Suprapubic skin (tissue), 4 donors: ENCODE measurements at regions not wholly inside any gene's neighbourhood (a gene's known extent, or its start where the extent isn't known, plus 50 kb on each side); places are given as distances from the start of the nearest gene placed in this dataset.

Source experiments
- DNase-seq, 2 donors: peaks; one replicate each; pipeline ENCODE4 v3.0.0-alpha.2; 2019; ENCODE audit warnings: low spot score in 2 of 2
- H3K27ac ChIP-seq: fragments of 200-600 bp; sonication (generic); one replicate; pipeline ENCODE4 v1.5.1; 2019
- H3K27me3 ChIP-seq: fragments of 200-600 bp; sonication (generic); one replicate; pipeline ENCODE4 v1.5.1; 2019
- H3K36me3 ChIP-seq: fragments of 200-600 bp; sonication (generic); one replicate; pipeline ENCODE4 v1.5.1; 2019
- H3K4me1 ChIP-seq: fragments of 200-600 bp; sonication (generic); one replicate; pipeline ENCODE4 v1.5.1; 2019
- H3K4me3 ChIP-seq: fragments of 200-600 bp; sonication (generic); one replicate; pipeline ENCODE4 v1.5.1; 2019; ENCODE audit warnings: mild to moderate bottlenecking
- H3K9me3 ChIP-seq: fragments of 200-600 bp; sonication (generic); one replicate; pipeline ENCODE4 v1.5.1; 2019
- EP300 ChIP-seq: sonication (generic); formaldehyde crosslinking; IDR thresholded peaks from one replicate; pipeline ENCODE4 v1.6.1; 2017; ENCODE audit warnings: antibody characterized with exemption
- POLR2A ChIP-seq, 2 donors: fragments of 450-650 bp; IDR thresholded peaks; one replicate each; pipeline ENCODE4 v1.6.1; 2017; ENCODE audit warnings: antibody characterized with exemption in 2 of 2, mild to moderate bottlenecking in 2 of 2, moderate library complexity in 2 of 2
- POLR2AphosphoS5 ChIP-seq, 3 donors: sonication (generic); formaldehyde crosslinking; IDR thresholded peaks; one replicate each; pipeline ENCODE4 v1.6.1; 2017; ENCODE audit warnings: antibody characterized with exemption in 3 of 3
- WGBS: methylation state at CpG from one replicate; pipeline ENCODE4 v1.1.5; 2018; 5-methylcytosine and 5-hydroxymethylcytosine counted together
- TF ChIP-seq, protein P1 (sequence below), 2 donors: fragments of 200-600 bp in 1 of 2; fragments of 450-650 bp in 1 of 2; sonication (generic) in 1 of 2; IDR thresholded peaks; one replicate each; pipeline ENCODE4 v1.5.1; 2016 to 2019; ENCODE audit warnings: antibody characterized with exemption in 2 of 2, mild to moderate bottlenecking in 1 of 2, moderate library complexity in 1 of 2

DNA sequence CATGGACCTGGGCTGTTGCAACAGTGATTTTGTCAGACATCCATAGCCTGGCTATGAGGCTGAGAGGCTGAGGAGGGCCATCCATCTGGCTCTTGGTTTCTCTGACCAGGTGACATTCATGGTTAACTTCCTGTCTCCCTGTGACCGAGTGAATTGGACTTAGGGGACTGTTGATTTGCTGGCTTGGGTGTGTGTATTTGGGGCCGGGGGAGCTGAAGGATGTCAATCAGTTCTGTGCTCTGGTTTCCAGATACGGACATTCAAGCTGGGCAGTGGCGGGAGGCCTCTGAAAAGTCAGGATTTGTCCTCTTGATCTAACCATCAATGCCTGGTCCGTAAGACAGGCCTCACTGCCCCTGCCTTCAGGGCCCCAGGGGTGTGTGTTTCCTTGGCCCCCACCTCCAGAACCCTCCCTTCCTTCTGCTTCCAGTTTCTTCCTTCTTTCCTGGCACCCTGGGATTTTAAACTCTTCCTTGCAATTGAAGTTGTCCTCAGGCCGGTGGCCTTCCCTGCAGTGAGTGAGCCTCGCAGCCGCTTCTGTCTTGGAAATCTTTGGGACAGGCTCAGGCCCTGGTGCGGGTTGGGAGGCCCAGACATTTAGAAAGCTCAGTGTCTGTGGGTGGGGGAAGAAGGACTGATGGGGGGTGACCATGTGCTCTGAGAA lies 54.7 kb upstream of the HAAO start:
- Histone ChIP-seq H3K9me3 (no peaks in the 10 kb centered on the region), H3K4me1 (peaks cover 61% of the 10 kb centered on the region), H3K27ac (no peak overlapping the region), H3K36me3 (no peaks in the 10 kb centered on the region), H3K4me3 (no peak overlapping the region), H3K27me3 (no peaks in the 10 kb centered on the region)
- WGBS = 93% methylated on average over 9 of the region's 9 CpGs
- TF ChIP-seq POLR2AphosphoS5 (IDR thresholded peaks at IDR 0.05) (no peak), EP300 (no peak), POLR2A (IDR thresholded peaks at IDR 0.05) (no peak)
- TF ChIP-seq, protein P1, sequence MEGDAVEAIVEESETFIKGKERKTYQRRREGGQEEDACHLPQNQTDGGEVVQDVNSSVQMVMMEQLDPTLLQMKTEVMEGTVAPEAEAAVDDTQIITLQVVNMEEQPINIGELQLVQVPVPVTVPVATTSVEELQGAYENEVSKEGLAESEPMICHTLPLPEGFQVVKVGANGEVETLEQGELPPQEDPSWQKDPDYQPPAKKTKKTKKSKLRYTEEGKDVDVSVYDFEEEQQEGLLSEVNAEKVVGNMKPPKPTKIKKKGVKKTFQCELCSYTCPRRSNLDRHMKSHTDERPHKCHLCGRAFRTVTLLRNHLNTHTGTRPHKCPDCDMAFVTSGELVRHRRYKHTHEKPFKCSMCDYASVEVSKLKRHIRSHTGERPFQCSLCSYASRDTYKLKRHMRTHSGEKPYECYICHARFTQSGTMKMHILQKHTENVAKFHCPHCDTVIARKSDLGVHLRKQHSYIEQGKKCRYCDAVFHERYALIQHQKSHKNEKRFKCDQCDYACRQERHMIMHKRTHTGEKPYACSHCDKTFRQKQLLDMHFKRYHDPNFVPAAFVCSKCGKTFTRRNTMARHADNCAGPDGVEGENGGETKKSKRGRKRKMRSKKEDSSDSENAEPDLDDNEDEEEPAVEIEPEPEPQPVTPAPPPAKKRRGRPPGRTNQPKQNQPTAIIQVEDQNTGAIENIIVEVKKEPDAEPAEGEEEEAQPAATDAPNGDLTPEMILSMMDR (IDR thresholded peaks at IDR 0.05) = no peak
- DNase-seq = peak in 1 of 2 donors; percentile 56

DNA sequence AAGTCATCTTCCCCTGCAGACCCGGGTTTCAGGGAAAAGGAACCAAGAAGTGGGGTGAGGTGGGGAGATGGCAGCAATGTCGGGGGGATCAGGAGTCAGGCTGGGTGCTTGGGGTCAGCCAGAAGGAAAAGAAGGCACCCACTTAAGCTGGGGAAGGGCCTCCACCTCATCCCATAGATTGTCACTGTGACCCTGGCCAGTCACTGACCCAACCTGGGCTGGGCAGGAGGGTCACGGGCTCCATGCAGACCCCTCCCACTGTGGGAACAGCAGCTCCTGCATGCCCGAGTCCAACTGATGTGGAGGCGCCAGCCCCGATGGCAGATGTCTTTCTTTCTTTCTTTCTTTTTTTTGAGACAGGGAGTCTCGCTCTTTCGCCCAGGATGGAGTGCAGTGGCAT lies 53.6 kb upstream of the HAAO start:
- no peak for TF ChIP-seq POLR2AphosphoS5 (IDR thresholded peaks at IDR 0.05)
- TF ChIP-seq, protein P1 (IDR thresholded peaks at IDR 0.05) = no peak
- TF ChIP-seq EP300 = no peak
- no peak for TF ChIP-seq POLR2A (IDR thresholded peaks at IDR 0.05)
- Histone ChIP-seq H3K4me3 (no peak overlapping the region), H3K4me1 (peaks cover 57% of the 10 kb centered on the region), H3K27me3 (no peaks in the 10 kb centered on the region), H3K36me3 (no peaks in the 10 kb centered on the region), H3K9me3 (no peaks in the 10 kb centered on the region), H3K27ac (peak overlapping the region; percentile 68)
- DNase-seq = peak; percentile 52 to 62
- 76% methylated on average over 8 of the region's 8 CpGs for WGBS

DNA sequence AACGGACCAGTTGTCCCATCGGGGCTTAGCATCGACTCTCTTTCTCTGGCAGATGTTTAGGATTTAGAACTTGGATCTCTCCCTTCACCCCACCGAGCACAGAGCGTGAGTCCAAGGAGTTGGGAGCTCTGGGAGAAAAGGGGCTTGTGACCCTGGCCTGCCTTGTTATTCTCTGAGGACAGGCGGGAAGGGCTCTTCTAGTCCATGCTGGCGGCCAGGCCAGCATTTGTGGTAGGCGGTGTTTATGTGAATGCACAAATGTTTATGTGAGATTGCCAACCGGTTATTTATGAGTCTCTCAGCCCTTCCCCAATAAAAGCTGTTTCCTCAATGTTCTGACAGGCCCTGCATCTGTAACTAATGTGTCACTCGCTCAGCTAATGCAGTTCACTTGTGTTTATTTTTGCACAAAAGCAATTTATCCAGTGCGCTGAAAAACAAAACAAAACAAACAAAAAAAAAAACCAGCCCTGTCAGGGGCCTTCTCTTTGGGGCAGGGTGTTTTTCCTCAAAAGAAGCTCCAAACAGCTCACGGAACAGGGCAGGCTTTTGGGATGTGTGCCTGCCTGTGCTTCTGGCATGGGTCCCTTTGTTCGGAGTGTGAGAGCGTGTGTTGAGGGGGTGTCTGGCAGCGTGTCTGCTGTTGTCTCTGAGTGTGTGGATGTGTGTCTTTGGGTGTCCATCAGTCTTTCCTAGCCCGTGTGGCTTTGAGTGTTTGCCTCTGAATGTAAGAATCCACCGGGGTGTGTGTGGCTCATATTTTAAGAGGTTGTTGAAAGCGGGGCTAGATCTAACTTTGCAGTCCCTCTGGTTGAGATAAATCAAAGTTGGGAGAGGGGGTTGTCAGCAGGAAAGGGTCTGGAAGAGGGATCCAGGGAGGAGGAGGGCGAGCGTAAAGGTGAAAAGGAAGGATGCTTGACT lies 52.8 kb upstream of the HAAO start:
- TF ChIP-seq EP300 (no peak), POLR2AphosphoS5 (IDR thresholded peaks at IDR 0.05) (no peak)
- no peaks in the 10 kb centered on the region for H3K36me3 ChIP-seq
- peaks cover 63% of the 10 kb centered on the region for H3K4me1 ChIP-seq
- H3K27me3 ChIP-seq = no peaks in the 10 kb centered on the region
- peak; percentile 55 to 77 for DNase-seq
- 30% methylated on average over 20 of the region's 20 CpGs for WGBS
- H3K4me3 ChIP-seq = no peak overlapping the region
- peak overlapping the region; percentile 68 for H3K27ac ChIP-seq
- H3K9me3 ChIP-seq = no peaks in the 10 kb centered on the region

DNA sequence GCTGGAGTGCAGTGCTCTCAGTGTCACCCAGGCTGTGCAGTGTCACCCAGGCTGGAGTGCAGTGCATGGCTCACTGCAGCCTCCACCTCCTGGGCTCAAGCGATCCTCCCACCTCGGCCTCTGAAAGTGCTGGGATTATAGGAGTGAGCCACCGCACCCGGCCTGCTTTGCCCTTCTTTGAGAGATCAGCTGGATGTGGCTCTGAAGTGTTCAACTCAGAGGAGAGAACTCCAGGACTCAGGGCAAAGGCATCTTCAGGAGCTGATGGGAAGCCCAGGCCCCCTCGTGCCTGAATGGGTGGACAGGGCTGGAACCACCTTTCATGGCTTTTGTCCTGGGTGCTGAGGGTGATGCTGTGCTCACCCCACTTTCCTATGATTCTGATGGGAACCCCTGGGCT lies 52.0 kb upstream of the HAAO start:
- Histone ChIP-seq H3K4me3 (no peak overlapping the region), H3K27ac (peak overlapping the region; percentile 68), H3K27me3 (no peaks in the 10 kb centered on the region), H3K9me3 (no peaks in the 10 kb centered on the region), H3K36me3 (no peaks in the 10 kb centered on the region), H3K4me1 (peaks cover 69% of the 10 kb centered on the region)
- DNase-seq = peak; percentile 56 to 68
- TF ChIP-seq EP300 (no peak), POLR2A (IDR thresholded peaks at IDR 0.05) (no peak), POLR2AphosphoS5 (IDR thresholded peaks at IDR 0.05) (no peak)
- TF ChIP-seq, protein P1 (IDR thresholded peaks at IDR 0.05) = no peak
- WGBS = 67% methylated on average over 1 of the region's 5 CpGs

DNA sequence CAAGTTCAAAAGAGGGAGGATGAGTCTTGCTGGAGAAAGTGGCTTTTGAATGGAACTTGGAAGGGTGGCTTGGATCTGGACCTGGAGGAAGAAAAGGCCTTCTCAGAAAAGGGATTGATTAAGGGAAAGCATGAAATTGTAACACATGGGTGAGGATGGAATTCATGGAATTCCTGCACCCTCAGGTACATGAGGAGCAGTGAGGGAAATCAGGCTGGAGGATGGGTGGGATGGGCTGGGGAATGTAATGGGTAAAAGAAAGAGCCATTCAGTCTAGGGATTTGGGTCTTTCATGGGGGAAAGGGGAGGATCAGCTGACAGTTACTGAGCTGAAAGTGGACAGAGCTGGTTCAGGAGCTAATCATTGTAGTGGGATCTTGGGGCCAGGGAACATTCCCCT lies 51.2 kb upstream of the HAAO start:
- no peak for DNase-seq
- H3K27me3 ChIP-seq = no peaks in the 10 kb centered on the region
- no peaks in the 10 kb centered on the region for H3K9me3 ChIP-seq
- TF ChIP-seq POLR2A (IDR thresholded peaks at IDR 0.05) (no peak), EP300 (no peak), POLR2AphosphoS5 (IDR thresholded peaks at IDR 0.05) (no peak)
- TF ChIP-seq, protein P1 (IDR thresholded peaks at IDR 0.05) = no peak
- no peak overlapping the region for H3K4me3 ChIP-seq
- no peak overlapping the region for H3K27ac ChIP-seq
- peaks cover 65% of the 10 kb centered on the region for H3K4me1 ChIP-seq
- H3K36me3 ChIP-seq = no peaks in the 10 kb centered on the region
